GM12872 (cell line): ENCODE measurements at regions not wholly inside any gene's neighbourhood (a gene's known extent, or its start where the extent isn't known, plus 50 kb on each side); places are given as distances from the start of the nearest gene placed in this dataset.

Source experiments
- CTCF ChIP-seq: IDR thresholded peaks from 3 replicates; pipeline ENCODE4 v1.5.1; 2011; ENCODE audit warnings: low read depth, mild to moderate bottlenecking, low read length, moderate library complexity; ENCODE audit not compliant: insufficient read depth

GRCh38 chr13:69618393-69618792 lies 489.2 kb upstream of the ATXN8OS start:
- TF ChIP-seq CTCF = no peak

- TF ChIP-seq CTCF = no peak
Measured at GRCh38 chr13:69617587-69617986, 490.0 kb upstream of the ATXN8OS start.

- TF ChIP-seq CTCF = no peak
Measured at GRCh38 chr13:69616396-69616795, 491.2 kb upstream of the ATXN8OS start.

- TF ChIP-seq CTCF = no peak
Measured at GRCh38 chr13:69604698-69605097, 502.9 kb upstream of the ATXN8OS start.

- TF ChIP-seq CTCF = no peak
Measured at GRCh38 chr13:69603144-69603853, 504.3 kb upstream of the ATXN8OS start.

GRCh38 chr13:69601661-69602060 lies 506.0 kb upstream of the ATXN8OS start:
- TF ChIP-seq CTCF = no peak

GRCh38 chr13:69600811-69601210 lies 506.8 kb upstream of the ATXN8OS start:
- no peak for TF ChIP-seq CTCF
